ENCODE measurements at regions not wholly inside any gene's neighbourhood (a gene's known extent, or its start where the extent isn't known, plus 50 kb on each side); places are given as distances from the start of the nearest gene placed in this dataset.

- no peak for TF ChIP-seq POLR2AphosphoS5 (IDR thresholded peaks at IDR 0.05; ENCODE audit: low read depth, low read length)
- no peak for TF ChIP-seq POLR2A (IDR thresholded peaks at IDR 0.05; ENCODE audit: low read depth, low read length)
- TF ChIP-seq TAF1 (IDR thresholded peaks at IDR 0.05; ENCODE audit: low read depth, low read length), result no peak
- no peak for TF ChIP-seq PAX5 (IDR thresholded peaks at IDR 0.05; ENCODE audit: insufficient read depth, low read length, severe bottlenecking)
- TF ChIP-seq POU2F2 (IDR thresholded peaks at IDR 0.05; ENCODE audit: low read depth, low read length), result no peak
Observed at GRCh38 chr5:35341189-35341588, 110.9 kb upstream of the PRLR start.

Data from GM12891 (cell line).